ENCODE measurements at regions not wholly inside any gene's neighbourhood (a gene's known extent, or its start where the extent isn't known, plus 50 kb on each side); places are given as distances from the start of the nearest gene placed in this dataset.

GRCh38 chr2:17259613-17260012 lies 258.6 kb downstream of the RAD51AP2 start:
- Histone ChIP-seq H3K27ac (ENCODE audit: low read depth, low read length) (no peak overlapping the region), H3K27me3 (ENCODE audit: control insufficient read depth, insufficient read depth, low read length) (no peaks in the 10 kb centered on the region), H3K9me3 (ENCODE audit: control insufficient read depth, insufficient read depth, low read length) (no peaks in the 10 kb centered on the region), H3K4me3 (ENCODE audit: low read depth, low read length) (no peak overlapping the region)
- no peak for TF ChIP-seq CTCF (IDR thresholded peaks at IDR 0.05; ENCODE audit: low read depth, low read length)
- DNase-seq (ENCODE audit: low read depth, low spot score), result no peak
- POLR2A ChIA-PET, result no interaction called here
- CTCF ChIA-PET, result no interaction called here

- Histone ChIP-seq H3K27ac (ENCODE audit: low read depth, low read length) (no peak overlapping the region), H3K27me3 (ENCODE audit: control insufficient read depth, insufficient read depth, low read length) (no peaks in the 10 kb centered on the region), H3K4me3 (ENCODE audit: low read depth, low read length) (no peak overlapping the region), H3K9me3 (ENCODE audit: control insufficient read depth, insufficient read depth, low read length) (no peaks in the 10 kb centered on the region)
- CTCF ChIA-PET, result no interaction called here
- no peak for DNase-seq (ENCODE audit: low read depth, low spot score)
- POLR2A ChIA-PET, result no interaction called here
- no peak for TF ChIP-seq CTCF (IDR thresholded peaks at IDR 0.05; ENCODE audit: low read depth, low read length)
Observed at GRCh38 chr2:17258861-17259260, 259.4 kb downstream of the RAD51AP2 start.

GRCh38 chr2:17257189-17257909 lies 260.9 kb downstream of the RAD51AP2 start:
- no peaks in the 10 kb centered on the region for H3K9me3 ChIP-seq (ENCODE audit: control insufficient read depth, insufficient read depth, low read length)
- H3K4me3 ChIP-seq (ENCODE audit: low read depth, low read length), result no peak overlapping the region
- POLR2A ChIA-PET, result no interaction called here
- CTCF ChIA-PET, result no interaction called here
- no peak overlapping the region for H3K27ac ChIP-seq (ENCODE audit: low read depth, low read length)
- no peak for DNase-seq (ENCODE audit: low read depth, low spot score)
- H3K27me3 ChIP-seq (ENCODE audit: control insufficient read depth, insufficient read depth, low read length), result no peaks in the 10 kb centered on the region
- TF ChIP-seq CTCF (IDR thresholded peaks at IDR 0.05; ENCODE audit: low read depth, low read length), result no peak

GRCh38 chr2:17255071-17255470 lies 263.2 kb downstream of the RAD51AP2 start:
- DNase-seq (ENCODE audit: low read depth, low spot score), result no peak
- POLR2A ChIA-PET, result no interaction called here
- H3K27me3 ChIP-seq (ENCODE audit: control insufficient read depth, insufficient read depth, low read length), result no peaks in the 10 kb centered on the region
- H3K27ac ChIP-seq (ENCODE audit: low read depth, low read length), result no peak overlapping the region
- CTCF ChIA-PET, result no interaction called here
- no peak for TF ChIP-seq CTCF (IDR thresholded peaks at IDR 0.05; ENCODE audit: low read depth, low read length)
- H3K4me3 ChIP-seq (ENCODE audit: low read depth, low read length), result no peak overlapping the region
- no peaks in the 10 kb centered on the region for H3K9me3 ChIP-seq (ENCODE audit: control insufficient read depth, insufficient read depth, low read length)

GRCh38 chr2:17254421-17254820 lies 263.8 kb downstream of the RAD51AP2 start:
- H3K27me3 ChIP-seq (ENCODE audit: control insufficient read depth, insufficient read depth, low read length), result no peaks in the 10 kb centered on the region
- no peak overlapping the region for H3K27ac ChIP-seq (ENCODE audit: low read depth, low read length)
- CTCF ChIA-PET, result no interaction called here
- no peak for TF ChIP-seq CTCF (IDR thresholded peaks at IDR 0.05; ENCODE audit: low read depth, low read length)
- H3K9me3 ChIP-seq (ENCODE audit: control insufficient read depth, insufficient read depth, low read length), result no peaks in the 10 kb centered on the region
- DNase-seq (ENCODE audit: low read depth, low spot score), result no peak
- no peak overlapping the region for H3K4me3 ChIP-seq (ENCODE audit: low read depth, low read length)
- POLR2A ChIA-PET, result no interaction called here

Data from AG04450 (cell line).